ENCODE measurements at regions not wholly inside any gene's neighbourhood (a gene's known extent, or its start where the extent isn't known, plus 50 kb on each side); places are given as distances from the start of the nearest gene placed in this dataset.
"Not testable (repeated sequence)": the region's sequence is repeated elsewhere in the genome, so short reads cannot be mapped to it uniquely, and the experiment has no call there.

GRCh38 chr10:53035823-53036222, 263.2 kb upstream of the MBL2 start:
- not testable (repeated sequence) for DNase-seq, H3K4me3 Mint-ChIP-seq, H3K27ac Mint-ChIP-seq

GRCh38 chr10:53033396-53033795, 260.8 kb upstream of the MBL2 start:
- H3K27ac Mint-ChIP-seq = no peak overlapping the region
- Histone ChIP-seq H3K9me3 (ENCODE audit: control insufficient read depth in 2 of 2, low read length in 2 of 2) (no peaks in the 10 kb centered on the region), H3K27ac (ENCODE audit: insufficient read depth, low read length, poor library complexity, severe bottlenecking) (no peak overlapping the region), H3K4me3 (ENCODE audit: low read depth, low read length) (no peak overlapping the region), H3K27me3 (ENCODE audit: control insufficient read depth, insufficient read depth, low read length) (no peaks in the 10 kb centered on the region), H3K36me3 (ENCODE audit: control insufficient read depth, insufficient read depth, low read length) (no peaks in the 10 kb centered on the region), H3K4me1 (ENCODE audit: control insufficient read depth, insufficient read depth, low read length, poor library complexity, severe bottlenecking) (no peaks in the 10 kb centered on the region)
- ATAC-seq (ENCODE audit: low read depth in 2 of 2) (no peak), DNase-seq (no peak)
- no peaks in the 10 kb centered on the region for H3K4me1 Mint-ChIP-seq
- no peaks in the 10 kb centered on the region for H3K36me3 Mint-ChIP-seq
- H3K27me3 Mint-ChIP-seq = no peaks in the 10 kb centered on the region
- peaks cover 0 to 11% (median 5%) of the 10 kb centered on the region in 7 donors for H3K9me3 Mint-ChIP-seq
- no peak overlapping the region for H3K4me3 Mint-ChIP-seq

More at GRCh38 chr10:53035823-53036222, 263.2 kb upstream of the MBL2 start:
- H3K36me3 Mint-ChIP-seq; H3K27me3 ChIP-seq (ENCODE audit: control insufficient read depth, insufficient read depth, low read length); H3K9me3 Mint-ChIP-seq; ATAC-seq (ENCODE audit: low read depth in 2 of 2); H3K27ac ChIP-seq (ENCODE audit: insufficient read depth, low read length, poor library complexity, severe bottlenecking); H3K4me3 ChIP-seq (ENCODE audit: low read depth, low read length); H3K9me3 ChIP-seq (ENCODE audit: control insufficient read depth in 2 of 2, low read length in 2 of 2); H3K4me1 Mint-ChIP-seq; H3K4me1 ChIP-seq (ENCODE audit: control insufficient read depth, insufficient read depth, low read length, poor library complexity, severe bottlenecking); H3K27me3 Mint-ChIP-seq; H3K36me3 ChIP-seq (ENCODE audit: control insufficient read depth, insufficient read depth, low read length): not testable (repeated sequence)

GRCh38 chr10:53029872-53030849, 257.6 kb upstream of the MBL2 start:
- not testable (repeated sequence) for H3K4me1 ChIP-seq (ENCODE audit: control insufficient read depth, insufficient read depth, low read length, poor library complexity, severe bottlenecking); H3K27me3 ChIP-seq (ENCODE audit: control insufficient read depth, insufficient read depth, low read length); H3K27ac Mint-ChIP-seq; H3K4me3 Mint-ChIP-seq; H3K36me3 ChIP-seq (ENCODE audit: control insufficient read depth, insufficient read depth, low read length); H3K27ac ChIP-seq (ENCODE audit: insufficient read depth, low read length, poor library complexity, severe bottlenecking); H3K36me3 Mint-ChIP-seq; H3K4me3 ChIP-seq (ENCODE audit: low read depth, low read length); H3K9me3 Mint-ChIP-seq; DNase-seq; H3K9me3 ChIP-seq (ENCODE audit: control insufficient read depth in 2 of 2, low read length in 2 of 2); H3K27me3 Mint-ChIP-seq; ATAC-seq (ENCODE audit: low read depth in 2 of 2); H3K4me1 Mint-ChIP-seq

DNA sequence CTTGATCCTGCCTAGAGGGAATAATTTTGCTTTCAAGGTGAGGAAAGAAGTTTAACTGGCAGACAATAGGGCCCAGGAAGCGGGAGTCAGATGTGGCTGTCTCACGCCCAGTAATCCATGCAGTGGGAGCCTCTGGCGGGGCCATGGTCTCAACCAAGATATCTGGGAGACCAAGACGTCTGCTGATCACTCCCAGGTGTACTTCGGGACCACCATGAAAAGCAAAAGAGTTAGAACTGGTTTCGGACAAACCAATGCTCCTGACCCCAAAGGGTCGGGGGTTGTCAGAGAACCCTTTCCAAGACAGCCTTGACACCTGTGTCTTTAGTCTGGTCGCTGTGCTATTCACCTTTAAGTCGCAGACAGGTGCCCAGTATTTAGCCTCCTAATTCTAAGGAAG, 256.9 kb upstream of the MBL2 start:
- no peaks in the 10 kb centered on the region for H3K4me1 ChIP-seq (ENCODE audit: control insufficient read depth, insufficient read depth, low read length, poor library complexity, severe bottlenecking)
- H3K4me1 Mint-ChIP-seq = no peaks in the 10 kb centered on the region
- no peaks in the 10 kb centered on the region for H3K36me3 ChIP-seq (ENCODE audit: control insufficient read depth, insufficient read depth, low read length)
- H3K27ac Mint-ChIP-seq = no peak overlapping the region
- H3K9me3 ChIP-seq (ENCODE audit: control insufficient read depth in 2 of 2, low read length in 2 of 2) = no peaks in the 10 kb centered on the region
- H3K36me3 Mint-ChIP-seq = no peaks in the 10 kb centered on the region
- DNase-seq (no peak), ATAC-seq (ENCODE audit: low read depth in 2 of 2) (no peak)
- no peak overlapping the region for H3K4me3 Mint-ChIP-seq
- no peaks in the 10 kb centered on the region for H3K27me3 ChIP-seq (ENCODE audit: control insufficient read depth, insufficient read depth, low read length)
- H3K4me3 ChIP-seq (ENCODE audit: low read depth, low read length) = no peak overlapping the region
- H3K9me3 Mint-ChIP-seq = peaks cover 0 to 13% (median 0%) of the 10 kb centered on the region in 7 donors
- no peak overlapping the region for H3K27ac ChIP-seq (ENCODE audit: insufficient read depth, low read length, poor library complexity, severe bottlenecking)
- no peaks in the 10 kb centered on the region for H3K27me3 Mint-ChIP-seq

DNA sequence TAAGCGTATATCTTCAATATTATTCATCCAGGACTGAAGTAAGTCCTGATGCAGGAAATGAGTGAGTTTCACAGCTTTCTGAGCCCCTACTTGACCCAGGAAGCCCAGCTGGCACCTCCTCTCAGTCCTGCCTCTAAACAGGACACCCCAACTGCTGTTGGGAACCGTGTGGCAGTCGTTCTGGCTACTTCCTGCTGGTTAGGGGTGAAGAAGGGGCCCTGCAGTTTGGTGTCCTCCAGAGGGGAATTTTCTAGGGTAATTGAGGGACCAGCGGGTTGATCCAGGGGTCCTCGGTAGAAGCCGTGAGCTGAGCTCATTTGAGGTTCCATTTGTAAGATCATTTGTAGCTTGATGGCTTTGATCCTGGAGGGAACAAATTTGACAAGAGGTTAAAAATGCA, 253.2 kb upstream of the MBL2 start:
- not testable (repeated sequence) for ATAC-seq (ENCODE audit: low read depth in 2 of 2); H3K4me1 Mint-ChIP-seq; H3K27ac ChIP-seq (ENCODE audit: insufficient read depth, low read length, poor library complexity, severe bottlenecking); H3K4me1 ChIP-seq (ENCODE audit: control insufficient read depth, insufficient read depth, low read length, poor library complexity, severe bottlenecking); H3K36me3 ChIP-seq (ENCODE audit: control insufficient read depth, insufficient read depth, low read length); H3K27me3 ChIP-seq (ENCODE audit: control insufficient read depth, insufficient read depth, low read length); H3K36me3 Mint-ChIP-seq; H3K9me3 Mint-ChIP-seq; H3K27ac Mint-ChIP-seq; H3K9me3 ChIP-seq (ENCODE audit: control insufficient read depth in 2 of 2, low read length in 2 of 2); H3K4me3 ChIP-seq (ENCODE audit: low read depth, low read length); H3K27me3 Mint-ChIP-seq; H3K4me3 Mint-ChIP-seq; DNase-seq

GRCh38 chr10:53025172-53025711, 252.7 kb upstream of the MBL2 start:
- DNase-seq (no peak), ATAC-seq (ENCODE audit: low read depth in 2 of 2) (no peak)
- Histone ChIP-seq H3K9me3 (ENCODE audit: control insufficient read depth in 2 of 2, low read length in 2 of 2) (no peaks in the 10 kb centered on the region), H3K4me3 (ENCODE audit: low read depth, low read length) (no peak overlapping the region), H3K4me1 (ENCODE audit: control insufficient read depth, insufficient read depth, low read length, poor library complexity, severe bottlenecking) (no peaks in the 10 kb centered on the region), H3K27me3 (ENCODE audit: control insufficient read depth, insufficient read depth, low read length) (no peaks in the 10 kb centered on the region), H3K27ac (ENCODE audit: insufficient read depth, low read length, poor library complexity, severe bottlenecking) (no peak overlapping the region), H3K36me3 (ENCODE audit: control insufficient read depth, insufficient read depth, low read length) (no peaks in the 10 kb centered on the region)
- Mint-ChIP-seq H3K4me1 (no peaks in the 10 kb centered on the region), H3K27ac (no peak overlapping the region), H3K9me3 (peaks cover 0 to 10% (median 6%) of the 10 kb centered on the region in 7 donors), H3K36me3 (no peaks in the 10 kb centered on the region), H3K4me3 (no peak overlapping the region), H3K27me3 (no peaks in the 10 kb centered on the region)

- no peak overlapping the region for H3K4me3 ChIP-seq (ENCODE audit: low read depth, low read length)
- no peaks in the 10 kb centered on the region for H3K36me3 Mint-ChIP-seq
- peaks cover 2 to 14% (median 7%) of the 10 kb centered on the region in 7 donors for H3K9me3 Mint-ChIP-seq
- H3K9me3 ChIP-seq (ENCODE audit: control insufficient read depth in 2 of 2, low read length in 2 of 2) = no peaks in the 10 kb centered on the region
- no peak overlapping the region for H3K27ac ChIP-seq (ENCODE audit: insufficient read depth, low read length, poor library complexity, severe bottlenecking)
- no peaks in the 10 kb centered on the region for H3K36me3 ChIP-seq (ENCODE audit: control insufficient read depth, insufficient read depth, low read length)
- no peaks in the 10 kb centered on the region for H3K4me1 Mint-ChIP-seq
- no peak overlapping the region for H3K27ac Mint-ChIP-seq
- no peaks in the 10 kb centered on the region for H3K27me3 ChIP-seq (ENCODE audit: control insufficient read depth, insufficient read depth, low read length)
- DNase-seq (no peak), ATAC-seq (ENCODE audit: low read depth in 2 of 2) (no peak)
- no peaks in the 10 kb centered on the region for H3K27me3 Mint-ChIP-seq
- no peaks in the 10 kb centered on the region for H3K4me1 ChIP-seq (ENCODE audit: control insufficient read depth, insufficient read depth, low read length, poor library complexity, severe bottlenecking)
- peak overlapping the region in 1 of 4 donors; percentile 21 for H3K4me3 Mint-ChIP-seq
These were observed 250.8 kb upstream of the MBL2 start for GRCh38 chr10:53023411-53023810.

GRCh38 chr10:53022611-53023088, 250.1 kb upstream of the MBL2 start:
- Mint-ChIP-seq H3K36me3 (no peaks in the 10 kb centered on the region), H3K9me3 (peaks cover 2 to 16% (median 9%) of the 10 kb centered on the region in 7 donors), H3K4me1 (no peaks in the 10 kb centered on the region), H3K4me3 (no peak overlapping the region), H3K27ac (no peak overlapping the region), H3K27me3 (no peaks in the 10 kb centered on the region)
- H3K27ac ChIP-seq (ENCODE audit: insufficient read depth, low read length, poor library complexity, severe bottlenecking) = no peak overlapping the region
- no peaks in the 10 kb centered on the region for H3K27me3 ChIP-seq (ENCODE audit: control insufficient read depth, insufficient read depth, low read length)
- DNase-seq (no peak), ATAC-seq (ENCODE audit: low read depth in 2 of 2) (no peak)
- no peaks in the 10 kb centered on the region for H3K9me3 ChIP-seq (ENCODE audit: control insufficient read depth in 2 of 2, low read length in 2 of 2)
- H3K36me3 ChIP-seq (ENCODE audit: control insufficient read depth, insufficient read depth, low read length) = no peaks in the 10 kb centered on the region
- H3K4me1 ChIP-seq (ENCODE audit: control insufficient read depth, insufficient read depth, low read length, poor library complexity, severe bottlenecking) = no peaks in the 10 kb centered on the region
- H3K4me3 ChIP-seq (ENCODE audit: low read depth, low read length) = no peak overlapping the region
